NK-92 treated with Interleukin-12 subunit alpha and Interleukin-12 subunit beta, amount 100 ng/mL, for 24 hours (cell line): ENCODE measurements at regions not wholly inside any gene's neighbourhood (a gene's known extent, or its start where the extent isn't known, plus 50 kb on each side); places are given as distances from the start of the nearest gene placed in this dataset.

Experiments used
- DNase-seq: peaks from one replicate; lab custom pipeline; 2025; lab: John Stamatoyannopoulos, UW

DNA sequence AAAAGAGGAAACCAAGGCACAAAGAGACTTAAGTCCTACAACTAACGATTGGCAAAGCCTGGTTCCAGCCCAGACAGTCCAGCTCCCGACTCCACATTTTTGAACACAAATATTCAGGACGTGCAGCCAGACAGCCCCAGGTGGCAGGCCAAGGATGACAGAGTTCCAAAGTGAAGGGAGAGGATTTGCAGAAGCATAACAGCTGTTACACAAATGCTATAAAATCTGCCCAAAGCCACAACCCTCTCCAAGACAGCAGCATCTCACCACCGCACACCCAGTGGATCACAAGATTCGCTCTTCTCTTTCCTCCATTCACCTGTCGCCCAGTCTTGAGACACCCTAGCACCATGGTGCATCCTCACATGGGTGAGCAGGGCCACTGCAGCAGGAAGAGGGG, 227.1 kb upstream of the ID2 start:
- DNase-seq: no peak

DNA sequence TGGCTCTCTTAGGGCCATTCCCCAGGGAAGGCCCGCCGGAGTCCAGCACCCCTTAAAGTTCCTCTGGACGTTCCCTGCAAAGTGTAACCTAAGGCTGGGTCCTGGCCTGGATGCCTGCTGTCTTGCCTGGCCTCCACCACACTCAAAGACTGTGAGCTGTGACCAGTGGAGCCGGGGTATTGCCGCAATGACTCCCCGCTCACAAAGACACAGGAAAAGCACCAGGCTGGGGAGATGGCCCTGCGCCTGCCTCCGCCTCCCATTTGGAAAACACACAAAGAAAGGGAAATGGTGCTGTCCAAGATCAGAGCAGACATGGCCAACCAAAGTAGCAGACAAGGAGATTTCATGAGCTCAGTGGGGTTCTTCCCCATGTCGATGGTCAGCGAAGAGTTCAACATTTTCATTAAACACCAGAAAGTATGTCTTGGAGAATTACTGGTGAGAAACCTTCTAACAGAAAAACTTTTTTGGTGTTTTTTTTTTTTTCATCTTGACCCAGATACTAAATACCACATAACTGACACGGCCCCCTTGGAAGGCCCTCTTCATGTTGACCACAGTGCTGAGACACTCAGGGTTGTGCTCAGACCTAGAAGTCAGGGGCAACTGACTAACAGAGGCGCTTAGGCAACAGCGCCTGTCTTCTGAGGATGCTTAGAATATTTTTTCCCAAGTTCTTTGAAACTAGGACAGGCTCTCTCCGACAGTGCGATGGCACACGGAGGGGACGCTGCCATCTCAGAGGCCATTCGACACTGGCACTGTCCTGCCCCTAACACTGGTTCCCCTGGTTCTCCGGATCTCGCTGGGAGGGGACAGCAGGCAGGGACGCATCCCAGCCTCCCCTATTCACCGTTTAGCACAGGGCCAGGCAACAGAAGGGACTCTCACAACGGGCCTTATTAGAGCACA, 226.4 kb upstream of the ID2 start:
- DNase-seq: peak; percentile 45

DNA sequence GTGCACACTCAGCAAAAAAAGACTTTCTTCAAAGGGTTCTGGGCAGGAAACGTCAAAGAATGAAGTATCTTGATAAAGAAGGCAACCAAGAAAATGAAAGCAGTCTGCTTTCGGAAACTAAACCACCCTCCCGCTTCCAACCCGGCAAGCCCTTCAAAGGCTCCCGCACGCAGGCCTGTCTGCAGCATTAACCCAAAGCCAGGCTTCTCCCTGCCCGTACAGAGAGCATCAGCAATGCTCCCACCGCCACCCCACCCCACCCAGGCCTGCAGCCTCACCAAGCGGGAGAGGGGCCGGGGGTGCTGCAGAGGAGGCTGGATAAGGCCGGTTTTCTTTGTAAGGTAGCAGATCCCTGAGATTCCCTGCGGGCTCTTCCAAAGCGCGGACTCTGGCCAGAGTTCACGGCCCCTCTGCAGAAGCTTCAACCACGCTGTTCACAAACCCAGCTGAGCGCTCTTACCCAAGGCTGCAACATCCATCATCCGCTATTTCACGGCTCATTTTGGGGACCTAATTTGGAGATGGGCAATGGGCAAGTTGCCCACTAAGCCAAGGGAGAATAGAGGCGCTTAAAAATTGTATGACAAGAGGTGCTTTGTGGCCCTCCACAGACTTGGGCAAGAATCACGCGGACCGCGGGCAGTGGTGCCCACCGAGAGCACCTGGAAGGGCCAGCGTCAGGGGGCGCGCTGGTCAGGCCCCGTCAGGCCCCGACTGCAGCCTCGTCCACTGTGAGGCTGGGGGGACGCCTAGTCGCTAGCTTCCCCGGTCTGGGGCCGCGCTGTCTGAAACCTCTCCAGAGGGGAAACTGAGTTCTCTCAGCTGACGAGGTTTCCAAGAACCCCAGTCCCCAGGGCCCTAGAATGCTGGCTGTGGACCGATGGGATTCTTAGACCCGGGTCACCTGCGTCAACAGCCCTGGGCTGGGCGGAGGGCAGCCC, 225.4 kb upstream of the ID2 start:
- peak; percentile 38 for DNase-seq

DNA sequence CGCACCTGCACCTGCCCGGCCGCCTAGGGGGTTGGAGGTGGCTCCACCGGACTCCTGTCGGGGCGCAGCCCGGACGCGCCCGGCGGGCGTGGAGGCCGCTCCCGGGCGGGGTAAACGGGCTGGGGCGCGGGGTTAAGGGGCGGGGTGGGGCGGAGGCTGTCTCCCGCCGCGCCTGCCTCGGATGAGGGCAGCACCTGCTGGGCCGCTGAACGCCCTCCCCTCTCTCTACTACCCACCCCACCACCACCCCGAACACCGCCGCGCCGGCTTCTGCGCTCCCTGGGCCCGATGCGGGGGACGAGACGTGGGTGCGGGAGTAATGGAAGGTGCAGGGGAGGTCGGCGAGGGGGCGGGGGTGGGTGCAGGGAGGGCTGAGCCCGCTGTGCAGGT, 224.8 kb upstream of the ID2 start:
- DNase-seq: peak; percentile 66

DNA sequence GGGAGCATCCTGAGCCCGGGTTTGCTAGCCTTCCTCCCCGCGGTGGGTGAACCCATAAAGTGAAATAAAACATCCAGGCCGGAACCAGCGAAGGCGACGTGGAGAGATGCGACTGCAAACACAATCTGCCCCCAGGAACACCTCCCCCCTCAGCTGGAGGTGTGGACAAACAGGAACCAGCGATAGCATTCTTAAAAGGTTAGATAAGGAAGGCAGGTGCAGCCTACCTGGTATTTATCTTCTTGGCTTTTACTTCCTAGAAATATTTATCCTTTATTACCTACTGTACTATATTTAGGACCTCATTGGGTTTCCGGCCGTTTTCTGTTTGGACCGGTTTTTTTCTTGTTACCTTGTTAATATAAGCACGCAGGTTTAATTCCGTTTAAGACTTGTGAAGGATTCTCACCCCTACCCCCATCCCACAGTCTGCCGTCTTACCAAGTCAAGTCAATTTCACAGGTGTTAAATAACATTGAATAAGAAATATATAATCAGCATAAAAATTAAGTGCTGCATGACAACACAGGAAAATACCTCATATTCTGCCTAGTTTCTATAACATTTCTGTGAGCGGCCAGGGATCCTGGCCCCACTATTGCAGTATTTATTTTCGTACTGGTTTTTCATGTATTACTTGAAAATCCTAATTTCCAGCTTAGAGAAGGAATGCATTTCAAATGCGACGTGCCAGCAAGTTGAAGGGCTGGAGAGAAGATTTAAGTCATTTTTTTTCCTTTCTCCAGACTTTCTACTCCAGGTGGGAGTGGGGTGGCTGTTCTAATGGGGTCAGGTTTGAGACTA, 224.0 kb upstream of the ID2 start:
- DNase-seq: peak; percentile 59

DNA sequence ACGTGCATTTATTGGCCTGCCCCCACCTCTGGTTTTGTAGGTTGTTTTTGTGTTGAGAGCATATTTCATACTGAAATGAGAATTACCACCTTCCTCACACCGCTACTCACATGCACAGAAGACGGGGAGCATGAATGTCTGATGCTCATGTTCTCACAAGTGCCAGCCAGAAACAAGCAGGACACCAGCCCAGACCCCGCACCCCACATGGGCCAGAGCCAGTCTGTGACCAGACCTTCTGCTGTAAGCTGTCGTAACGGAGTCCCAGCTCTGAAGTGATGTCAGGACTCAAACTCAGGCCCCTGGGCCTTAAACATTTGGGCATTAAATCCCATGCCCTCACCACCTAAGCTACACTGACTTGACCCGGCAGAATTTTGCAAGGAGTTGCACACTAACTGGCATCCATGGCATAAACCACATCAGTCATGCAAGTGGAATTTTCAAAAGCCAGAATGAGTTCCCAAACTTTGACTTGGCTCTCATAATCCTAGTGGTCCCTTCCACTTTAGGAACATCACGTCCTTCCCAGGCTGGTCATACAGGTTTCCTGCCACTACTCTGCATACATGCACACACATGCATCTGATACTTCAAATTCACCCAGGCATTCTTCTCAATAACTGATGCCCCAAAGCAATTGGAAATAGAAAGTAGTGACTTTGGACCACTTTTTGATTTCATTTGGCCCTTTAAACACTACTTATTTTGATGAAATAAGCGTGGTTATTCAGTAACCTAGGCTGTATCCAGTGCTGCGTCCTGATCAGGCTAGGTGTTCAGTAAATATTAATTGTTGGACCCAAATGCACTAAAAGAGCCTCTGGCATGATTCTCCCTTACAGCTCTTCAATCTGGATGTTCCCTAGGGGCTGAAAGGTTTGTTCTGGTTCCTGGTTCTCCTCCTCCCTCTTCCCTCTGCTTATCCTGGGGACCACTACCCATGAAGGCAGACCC, 223.1 kb upstream of the ID2 start:
- no peak for DNase-seq

DNA sequence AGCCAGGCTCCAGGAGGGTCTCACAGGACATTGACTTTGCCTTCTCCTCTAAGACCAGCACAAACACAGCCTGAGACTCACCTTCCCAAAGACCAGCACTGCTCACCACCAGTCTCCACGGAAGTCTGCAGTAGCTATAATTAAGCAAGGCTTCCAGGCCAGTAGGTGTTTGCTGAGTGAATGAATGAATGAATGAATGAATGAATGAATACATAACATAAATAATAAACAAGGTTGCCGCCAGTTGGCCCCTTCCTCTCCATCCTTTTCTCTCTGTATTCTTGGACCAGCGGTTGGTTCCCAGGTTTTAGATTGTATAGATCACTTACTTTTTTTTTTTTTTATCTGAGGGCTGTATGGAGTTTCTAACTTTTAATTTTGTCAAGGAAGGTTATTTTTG, 222.4 kb upstream of the ID2 start:
- no peak for DNase-seq

DNA sequence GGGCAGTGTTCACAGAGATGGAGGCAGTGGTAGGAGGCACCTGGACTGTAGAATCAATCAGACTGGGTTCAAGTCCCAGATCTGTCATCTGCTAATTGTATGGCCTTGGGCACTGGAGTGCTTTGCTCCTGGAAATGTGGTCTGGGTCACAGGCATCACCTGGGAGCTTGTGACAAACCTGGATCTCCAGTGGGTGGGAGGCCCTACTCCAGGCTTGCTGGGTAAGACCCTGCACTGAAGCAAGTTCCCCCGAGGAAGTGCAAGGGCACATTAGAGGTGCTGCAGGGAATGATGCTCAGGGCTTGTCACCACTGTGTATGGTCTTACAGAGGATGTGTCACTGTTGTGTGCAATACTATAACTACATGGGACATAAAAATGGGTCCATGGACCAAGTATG, 220.5 kb upstream of the ID2 start:
- no peak for DNase-seq

DNA sequence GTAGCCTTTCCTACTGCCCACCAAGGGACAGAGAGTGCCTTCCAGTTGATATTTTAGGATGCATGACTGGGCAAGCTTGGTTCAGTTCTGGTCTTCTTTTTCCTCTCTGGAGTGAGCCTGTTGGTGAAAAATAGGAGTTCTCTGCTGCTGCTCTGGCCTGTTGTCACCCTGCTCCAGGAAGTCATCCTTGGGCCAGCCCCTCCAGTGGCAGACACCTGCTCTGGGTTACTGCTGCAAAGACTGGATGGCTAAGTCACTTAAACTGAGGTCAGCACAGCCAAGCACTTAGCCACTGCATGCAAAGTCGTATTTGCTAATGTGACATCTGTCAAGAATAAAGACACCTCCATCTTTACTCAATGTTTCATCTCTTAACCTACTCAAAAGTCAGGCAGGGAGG, 219.6 kb upstream of the ID2 start:
- DNase-seq: no peak

DNA sequence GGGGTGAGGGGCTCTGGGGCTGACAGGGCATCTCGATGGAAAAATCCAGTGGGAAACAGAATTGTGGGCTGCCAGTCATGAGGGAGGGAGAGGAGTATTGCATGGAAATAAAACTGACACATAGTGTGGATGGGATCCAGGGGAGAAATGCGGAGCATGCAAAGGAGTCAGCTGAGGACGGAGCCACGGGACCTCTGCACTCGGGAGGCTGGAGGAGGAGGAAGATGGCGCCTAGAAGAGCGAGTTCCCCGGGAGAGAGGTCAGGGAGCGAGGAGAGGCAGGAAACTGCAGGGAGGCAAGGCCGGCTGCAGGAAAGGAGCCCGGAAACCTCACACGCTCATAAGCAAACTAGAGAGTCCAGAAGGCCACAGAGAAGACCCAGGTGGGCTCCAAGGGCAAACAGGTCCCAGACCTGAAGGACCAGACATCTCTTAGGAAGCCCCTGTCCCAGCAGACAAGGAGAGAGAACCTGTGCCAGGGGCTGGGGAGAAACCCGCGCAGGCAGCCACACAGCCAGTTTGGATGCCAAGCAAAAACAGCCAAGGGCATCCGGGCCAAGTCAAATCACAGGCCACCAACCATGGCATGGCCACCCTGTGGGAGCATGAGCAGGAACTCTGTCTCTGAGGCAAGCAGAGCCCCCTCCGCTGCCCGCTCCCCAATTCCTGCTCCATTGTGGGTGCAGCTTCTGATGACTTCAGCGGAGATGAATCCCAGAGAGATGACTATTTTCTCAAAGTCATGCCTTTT, 218.8 kb upstream of the ID2 start:
- DNase-seq: no peak

DNA sequence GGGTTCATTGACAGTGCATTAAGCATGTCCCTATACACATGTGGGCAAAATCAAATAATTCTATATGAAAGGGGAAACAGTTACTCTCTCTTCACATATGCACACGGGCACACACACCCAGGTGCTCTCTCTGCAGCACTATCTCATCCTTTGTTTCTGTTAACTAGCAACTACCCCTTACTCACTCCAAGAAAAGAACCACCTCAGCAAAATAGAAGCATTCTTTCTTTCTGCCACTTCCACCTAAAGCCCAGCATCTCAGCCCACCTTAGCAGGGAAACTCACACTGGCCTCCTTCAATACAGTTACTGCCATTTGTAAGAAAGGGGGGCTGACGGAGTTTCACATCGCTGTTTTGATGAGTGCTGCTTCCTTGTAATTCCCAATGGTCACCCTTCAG, 216.3 kb upstream of the ID2 start:
- no peak for DNase-seq

DNA sequence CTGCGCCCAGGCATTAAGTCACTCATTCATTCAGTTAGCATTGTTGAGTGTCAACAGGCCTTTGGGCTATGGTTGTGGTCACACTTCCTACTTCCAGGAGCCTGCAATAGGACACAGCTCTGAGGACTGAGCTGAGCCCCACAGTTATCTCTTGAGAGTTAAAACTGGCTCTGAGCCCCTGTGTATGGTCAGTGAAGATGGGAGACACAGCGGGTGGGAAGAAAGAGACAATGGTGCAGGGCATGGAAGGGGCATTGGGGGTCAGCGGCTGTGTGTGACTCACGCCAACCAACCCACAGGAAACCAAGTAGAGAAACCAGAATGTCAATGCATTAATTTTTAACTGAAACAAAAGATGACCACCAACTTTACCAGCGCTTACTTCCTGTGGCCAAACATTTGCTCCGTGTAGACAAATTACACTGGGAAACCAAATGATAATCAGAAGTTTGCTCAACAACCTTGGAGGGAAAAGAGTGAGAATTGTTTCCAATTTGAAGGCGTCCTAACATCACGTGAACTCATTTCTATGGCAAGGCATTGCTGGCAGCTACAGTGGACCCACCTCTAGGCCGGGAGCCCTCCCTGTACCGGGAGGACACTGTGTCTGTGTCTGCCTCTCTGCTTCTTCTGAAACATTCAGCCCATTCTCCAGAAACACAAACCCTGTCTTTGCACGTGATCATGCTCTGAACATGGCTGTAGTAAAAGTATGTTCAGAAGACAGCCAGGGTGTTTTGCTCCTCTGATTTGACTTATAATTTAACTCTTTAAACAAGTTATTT, 212.0 kb upstream of the ID2 start:
- no peak for DNase-seq

DNA sequence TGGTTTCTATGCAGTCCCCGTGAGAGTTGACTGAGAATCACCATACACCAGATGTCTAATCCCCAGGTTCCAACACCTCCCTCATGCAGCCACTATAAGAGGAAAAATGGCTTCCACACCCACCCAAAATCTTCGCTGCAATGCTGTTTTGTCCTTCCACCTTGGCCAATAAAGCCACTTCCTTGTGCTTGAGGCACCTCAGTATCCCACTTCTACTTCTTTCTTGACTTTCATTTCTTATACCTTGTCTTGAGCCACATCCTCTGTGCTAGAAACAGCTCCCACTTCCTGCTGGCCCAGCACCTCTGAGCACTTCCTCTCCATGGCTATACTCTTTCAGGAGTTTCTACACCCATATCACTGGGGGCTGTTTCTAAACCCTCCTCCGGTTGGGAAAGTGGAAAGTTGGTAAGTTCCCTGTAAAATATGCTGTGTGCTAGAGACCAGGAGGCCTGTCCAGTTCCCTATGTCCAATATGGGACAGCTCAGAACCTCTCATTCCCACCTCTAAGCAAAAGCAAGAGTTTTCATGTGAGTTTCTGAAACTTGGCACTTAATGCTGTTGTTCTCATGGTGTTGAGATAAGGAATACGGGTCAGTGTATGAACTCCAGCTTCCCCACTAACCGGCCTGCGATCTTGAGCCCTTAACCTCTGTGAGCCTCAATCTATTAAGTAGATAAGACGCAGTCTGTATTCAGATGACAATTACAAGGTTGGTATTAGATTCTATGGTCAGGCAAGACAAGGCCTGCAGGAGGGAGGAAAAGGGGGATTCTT, 209.1 kb upstream of the ID2 start:
- DNase-seq: peak; percentile 19

DNA sequence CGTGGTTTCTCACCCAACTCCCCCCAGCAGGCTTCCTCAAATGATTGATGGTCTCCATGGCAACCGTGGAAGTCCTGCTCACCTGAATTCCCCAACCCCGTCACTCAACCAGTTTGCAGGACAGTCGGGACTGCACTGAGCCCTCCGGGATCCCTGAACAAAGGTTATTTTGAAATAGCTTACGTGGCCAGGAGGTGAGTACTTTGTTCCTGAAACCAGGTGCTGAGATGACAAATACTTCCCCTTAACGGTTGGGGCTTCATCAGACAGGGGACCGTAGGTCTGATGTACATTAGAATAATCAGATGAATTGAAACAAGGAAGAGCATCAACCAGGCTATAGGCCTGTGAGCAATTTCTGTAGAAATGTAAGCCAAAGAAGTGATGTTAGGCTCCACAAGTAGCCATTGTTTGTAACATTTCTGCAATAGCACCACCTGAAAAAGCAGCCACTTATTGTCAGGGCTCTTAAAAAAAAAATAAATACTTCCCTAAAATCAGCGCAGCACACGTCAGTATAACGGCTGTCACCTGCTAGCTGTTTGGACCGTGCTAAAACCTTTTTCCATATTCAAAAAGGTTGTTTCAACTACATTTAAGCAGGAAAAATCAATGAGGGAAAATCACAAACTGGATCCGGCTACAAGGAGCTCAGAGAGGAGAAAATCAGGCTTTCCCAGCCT, 206.4 kb upstream of the ID2 start:
- DNase-seq: peak; percentile 38

DNA sequence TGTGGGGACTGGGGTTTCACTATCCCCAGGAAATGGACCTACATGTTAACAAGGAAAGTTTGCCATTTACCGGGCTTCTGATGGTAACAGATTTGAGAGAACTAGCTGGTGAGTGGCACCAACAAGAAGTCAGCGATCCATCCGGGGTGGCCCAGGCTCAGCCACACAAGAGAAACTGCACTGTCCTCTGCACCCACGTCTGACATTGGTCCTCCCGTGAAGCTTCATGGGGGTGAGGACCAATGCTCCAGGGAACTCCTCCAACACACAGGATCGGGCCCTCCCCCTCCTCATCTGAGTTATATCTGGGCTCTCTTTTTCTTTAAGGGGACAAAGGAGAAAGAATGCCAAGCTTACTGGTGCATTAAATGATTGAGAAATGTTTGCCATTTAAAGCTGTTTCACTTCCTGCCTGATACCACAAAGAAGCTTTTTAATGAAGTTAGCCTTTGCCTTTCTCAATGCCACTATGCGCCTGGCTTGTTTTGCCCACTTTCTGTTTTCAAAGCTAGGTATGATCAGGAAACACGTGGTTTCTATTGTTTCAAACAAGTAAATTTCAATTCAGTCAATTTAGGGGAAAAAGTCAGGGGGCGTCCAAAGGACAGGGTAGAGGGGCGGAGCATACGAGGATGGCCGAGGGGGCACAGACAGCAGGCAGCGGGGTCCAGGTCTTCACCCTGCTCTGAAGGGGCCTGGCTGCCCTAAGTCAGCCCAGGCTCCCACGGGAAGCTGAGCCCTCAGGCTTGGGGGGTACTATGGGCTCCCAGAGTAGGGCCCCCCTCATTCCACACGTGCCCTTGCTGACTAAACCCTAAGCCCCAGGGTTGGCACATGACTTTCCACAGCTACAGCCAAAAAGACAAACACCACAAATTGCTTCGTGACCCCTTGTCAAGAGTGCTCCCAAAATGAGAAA, 204.0 kb upstream of the ID2 start:
- peak; percentile 37 for DNase-seq

DNA sequence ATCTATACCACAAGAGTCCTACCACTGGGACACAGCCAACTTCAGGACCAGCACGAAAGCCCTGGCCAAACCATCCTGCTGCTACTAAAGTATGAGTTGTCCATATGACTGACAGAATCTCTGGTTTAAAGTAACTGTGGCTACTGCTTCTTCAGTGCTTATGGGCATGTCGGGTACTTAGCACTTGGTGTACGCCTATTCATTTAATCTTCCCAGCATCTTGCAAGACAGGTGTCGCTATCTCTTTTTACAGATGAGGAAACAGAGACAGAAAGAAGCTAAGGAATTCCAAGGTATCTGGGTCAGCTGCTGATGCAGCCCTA, 203.4 kb upstream of the ID2 start:
- DNase-seq: no peak

DNA sequence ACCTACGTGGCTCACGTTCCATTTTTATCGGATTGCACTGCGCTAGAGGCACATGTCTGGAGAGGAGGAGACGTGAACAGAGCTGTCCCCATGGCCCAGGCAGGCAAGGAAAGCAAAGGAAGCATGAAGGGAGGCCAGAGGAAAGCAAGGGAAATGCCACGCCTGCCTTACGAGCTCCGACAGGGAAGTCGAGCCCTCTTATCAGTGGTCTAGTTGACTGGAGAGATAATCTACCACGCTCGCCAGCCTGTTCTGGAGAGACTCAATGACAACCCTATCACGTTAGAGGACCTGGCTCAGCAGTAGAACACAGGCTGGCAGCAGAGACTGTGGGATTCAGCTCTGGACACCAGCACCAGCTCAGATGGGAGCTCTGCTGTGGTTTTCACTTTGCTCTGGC, 202.6 kb upstream of the ID2 start:
- no peak for DNase-seq
